PC-3 (cell line): ENCODE measurements at regions not wholly inside any gene's neighbourhood (a gene's known extent, or its start where the extent isn't known, plus 50 kb on each side); places are given as distances from the start of the nearest gene placed in this dataset.

ENCODE experiments used
- EZH2phosphoT487 ChIP-seq: fragments of 300-600 bp; sonication (generic); IDR thresholded peaks from 2 replicates; pipeline ENCODE4 v1.6.1; 2018; ENCODE audit warnings: mild to moderate bottlenecking, antibody characterized with exemption, low read length, borderline replicate concordance
- TF ChIP-seq, protein P1 (sequence below): fragments of 300-600 bp; sonication (generic); conservative IDR thresholded peaks from 2 replicates; pipeline ENCODE4 v1.5.1; 2017; ENCODE audit warnings: antibody characterized with exemption, low read depth, mild to moderate bottlenecking, low read length

DNA sequence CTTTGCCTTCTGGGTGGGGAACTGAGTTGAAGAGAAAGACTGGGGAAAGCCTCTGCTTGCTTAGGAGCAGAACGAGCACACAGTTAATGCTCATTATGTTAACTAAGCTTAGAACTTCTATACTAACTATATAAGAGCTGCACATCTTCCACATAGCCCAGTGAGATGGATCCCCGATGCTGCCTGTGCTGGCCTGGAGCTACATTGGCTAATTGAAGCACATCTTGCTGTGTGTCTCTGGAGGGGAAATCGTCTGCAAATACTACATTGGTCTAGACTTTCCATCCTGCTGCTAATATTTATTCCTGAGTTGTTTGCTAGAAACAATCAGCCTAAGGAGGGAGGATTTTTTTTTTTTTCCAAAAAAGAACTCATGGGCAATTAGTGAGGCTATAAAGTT is 406.3 kb downstream of the HAPSTR1 start:
- TF ChIP-seq, protein P1, sequence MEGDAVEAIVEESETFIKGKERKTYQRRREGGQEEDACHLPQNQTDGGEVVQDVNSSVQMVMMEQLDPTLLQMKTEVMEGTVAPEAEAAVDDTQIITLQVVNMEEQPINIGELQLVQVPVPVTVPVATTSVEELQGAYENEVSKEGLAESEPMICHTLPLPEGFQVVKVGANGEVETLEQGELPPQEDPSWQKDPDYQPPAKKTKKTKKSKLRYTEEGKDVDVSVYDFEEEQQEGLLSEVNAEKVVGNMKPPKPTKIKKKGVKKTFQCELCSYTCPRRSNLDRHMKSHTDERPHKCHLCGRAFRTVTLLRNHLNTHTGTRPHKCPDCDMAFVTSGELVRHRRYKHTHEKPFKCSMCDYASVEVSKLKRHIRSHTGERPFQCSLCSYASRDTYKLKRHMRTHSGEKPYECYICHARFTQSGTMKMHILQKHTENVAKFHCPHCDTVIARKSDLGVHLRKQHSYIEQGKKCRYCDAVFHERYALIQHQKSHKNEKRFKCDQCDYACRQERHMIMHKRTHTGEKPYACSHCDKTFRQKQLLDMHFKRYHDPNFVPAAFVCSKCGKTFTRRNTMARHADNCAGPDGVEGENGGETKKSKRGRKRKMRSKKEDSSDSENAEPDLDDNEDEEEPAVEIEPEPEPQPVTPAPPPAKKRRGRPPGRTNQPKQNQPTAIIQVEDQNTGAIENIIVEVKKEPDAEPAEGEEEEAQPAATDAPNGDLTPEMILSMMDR = no peak
- no peak for TF ChIP-seq EZH2phosphoT487
